Heart left ventricle (tissue), 16 donors: ENCODE measurements at regions not wholly inside any gene's neighbourhood (a gene's known extent, or its start where the extent isn't known, plus 50 kb on each side); places are given as distances from the start of the nearest gene placed in this dataset.
A peak's percentile ranks its signal among the peaks of the same experiment; 100 is the strongest.
"Not testable (repeated sequence)": the region's sequence is repeated elsewhere in the genome, so short reads cannot be mapped to it uniquely, and the experiment has no call there.

Experiments used
- ATAC-seq, 4 donors: fragments of 200-7000 bp; cut with Tn5 transposase; one replicate each; pipeline ENCODE4 v1.9.1; 2020 to 2022; ENCODE audit warnings: moderate library complexity in 4 of 4, mild to moderate bottlenecking in 3 of 4, moderate number of reproducible peaks in 1 of 4
- DNase-seq, 5 donors: peaks; one replicate each; pipeline ENCODE4 v3.0.0-alpha.2; 2020
- H3K27ac ChIP-seq, 12 donors: fragments of 200-600 bp; sonication (generic) in 4 of 12; one replicate each; pipeline versions ENCODE4 v1.5.0 to v1.8.0; 2016 to 2022; ENCODE audit warnings: mild to moderate bottlenecking in 2 of 12
- H3K27me3 ChIP-seq, 9 donors: fragments of 200-600 bp; sonication (generic) in 2 of 9; one replicate each; pipeline versions ENCODE4 v1.5.1 to v1.8.0; 2016 to 2022; ENCODE audit warnings: mild to moderate bottlenecking in 3 of 9
- H3K36me3 ChIP-seq, 9 donors: fragments of 200-600 bp; sonication (generic) in 2 of 9; one replicate each; pipeline versions ENCODE4 v1.5.0 to v1.8.0; 2018 to 2022; ENCODE audit warnings: mild to moderate bottlenecking in 2 of 9
- H3K4me1 ChIP-seq, 12 donors: fragments of 200-600 bp; sonication (generic) in 4 of 12; one replicate each; pipeline versions ENCODE4 v1.5.0 to v1.8.0; 2016 to 2022; ENCODE audit warnings: mild to moderate bottlenecking in 3 of 12
- H3K4me3 ChIP-seq, 12 donors: fragments of 200-600 bp; sonication (generic) in 4 of 12; one replicate each; pipeline versions ENCODE4 v1.5.0 to v1.8.0; 2017 to 2022; ENCODE audit warnings: mild to moderate bottlenecking in 9 of 12, moderate library complexity in 4 of 12
- H3K9me3 ChIP-seq, 12 donors: fragments of 200-600 bp; sonication (generic) in 4 of 12; one replicate each; pipeline versions ENCODE4 v1.5.0 to v1.8.0; 2016 to 2022; ENCODE audit warnings: mild to moderate bottlenecking in 1 of 12
- POLR2A ChIP-seq, 2 donors: fragments of 450-650 bp; IDR thresholded peaks; one replicate each; pipeline ENCODE4 v1.6.1; 2017; ENCODE audit warnings: antibody characterized with exemption in 2 of 2, mild to moderate bottlenecking in 2 of 2, moderate library complexity in 2 of 2
- WGBS, 4 donors: extraction: QIAGEN DNeasy Blood & Tissue Kit in 2 of 4; methylation state at CpG; one replicate each; pipeline versions ENCODE4 v1.1.5 to v1.1.7; 2013 to 2018; 5-methylcytosine and 5-hydroxymethylcytosine counted together
- intact Hi-C, 10 donors: fragments of 100-400 bp; cut with DNase I; formaldehyde crosslinking; loops; one replicate each; pipeline versions ENCODE4 v1.11.1 to v1.14.2; 2022
- TF ChIP-seq, protein P1 (sequence below), 12 donors: fragments of 200-600 bp; sonication (generic) in 4 of 12; IDR thresholded peaks; one replicate each; pipeline versions ENCODE4 v1.5.0 to v1.8.0; 2018 to 2022; ENCODE audit warnings: antibody characterized with exemption in 12 of 12, mild to moderate bottlenecking in 5 of 12
- donor health status: ischemic (EF 13 %, LVEDD 7.1; RV severe dilation, severe dysfunction).
- donor health status: healthy with polysubstance abuse.
- donor health status: DM: no; HTN: yes; CAD: no.
- donor health status: DM: no; HTN: no; CAD: no.
- donor health status: ischemic (EF 25% LVEDD 6.9; RV normal size, moderate dysfunction).
- donor health status: ischemic (EF 25% LVEDD 5.7; RV mildly dilated, moderate dysfunction).
- donor health status: healthy.
- donor health status: DM: yes; HTN: yes; CAD: no.
- donor health status: ischemic (EF 35%, LVEDD 5.7; RV mildly dilated, moderate dysfunction).
- donor health status: nonischemic (EF 11% LVEDD 7.7; RV severe dilation, severe dysfunction).
- donor health status: DM: yes; HTN: yes; CAD: no.
- donor health status: PGD.
- donor health status: ischemic (EF 29% LVEDD 5.4; RV normal size, mild dysfunction).
- donor health status: nonischemic (EF 23%, LVEDD 6.1; RV moderate dilation, normal function).

DNA sequence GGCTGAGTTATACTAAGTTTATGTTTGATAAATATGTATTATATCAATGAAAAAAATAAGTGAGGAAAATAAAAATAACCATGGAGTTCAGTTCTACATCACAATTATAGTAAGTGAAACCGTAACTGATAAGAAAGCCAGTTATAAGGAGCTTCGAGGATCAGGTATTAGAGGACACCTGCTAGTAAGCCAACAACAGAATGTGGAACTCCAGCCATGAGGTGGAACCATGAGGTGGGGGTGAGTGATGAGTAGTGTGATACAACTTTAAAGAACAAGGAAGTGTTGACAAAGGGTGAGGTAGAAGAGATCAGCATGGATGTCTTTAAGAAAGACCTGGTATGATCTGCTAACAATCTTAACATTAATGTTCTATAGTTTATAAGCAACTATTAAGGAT, 452.9 kb downstream of the GUCY1A2 start:
- H3K27ac ChIP-seq: no peak overlapping the region
- H3K36me3 ChIP-seq: no peaks in the 10 kb centered on the region
- 82 to 89% (median 85%) methylated on average over 2 of the region's 2 CpGs for WGBS, 4 donors
- intact Hi-C loops: no loop called here
- H3K4me3 ChIP-seq: no peak overlapping the region
- DNase-seq: no peak
- no peaks in the 10 kb centered on the region for H3K9me3 ChIP-seq
- no peak for ATAC-seq
- no peak for TF ChIP-seq POLR2A (IDR thresholded peaks at IDR 0.05)
- TF ChIP-seq, protein P1, sequence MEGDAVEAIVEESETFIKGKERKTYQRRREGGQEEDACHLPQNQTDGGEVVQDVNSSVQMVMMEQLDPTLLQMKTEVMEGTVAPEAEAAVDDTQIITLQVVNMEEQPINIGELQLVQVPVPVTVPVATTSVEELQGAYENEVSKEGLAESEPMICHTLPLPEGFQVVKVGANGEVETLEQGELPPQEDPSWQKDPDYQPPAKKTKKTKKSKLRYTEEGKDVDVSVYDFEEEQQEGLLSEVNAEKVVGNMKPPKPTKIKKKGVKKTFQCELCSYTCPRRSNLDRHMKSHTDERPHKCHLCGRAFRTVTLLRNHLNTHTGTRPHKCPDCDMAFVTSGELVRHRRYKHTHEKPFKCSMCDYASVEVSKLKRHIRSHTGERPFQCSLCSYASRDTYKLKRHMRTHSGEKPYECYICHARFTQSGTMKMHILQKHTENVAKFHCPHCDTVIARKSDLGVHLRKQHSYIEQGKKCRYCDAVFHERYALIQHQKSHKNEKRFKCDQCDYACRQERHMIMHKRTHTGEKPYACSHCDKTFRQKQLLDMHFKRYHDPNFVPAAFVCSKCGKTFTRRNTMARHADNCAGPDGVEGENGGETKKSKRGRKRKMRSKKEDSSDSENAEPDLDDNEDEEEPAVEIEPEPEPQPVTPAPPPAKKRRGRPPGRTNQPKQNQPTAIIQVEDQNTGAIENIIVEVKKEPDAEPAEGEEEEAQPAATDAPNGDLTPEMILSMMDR (IDR thresholded peaks at IDR 0.05): no peak
- no peaks in the 10 kb centered on the region for H3K4me1 ChIP-seq
- H3K27me3 ChIP-seq: no peaks in the 10 kb centered on the region

DNA sequence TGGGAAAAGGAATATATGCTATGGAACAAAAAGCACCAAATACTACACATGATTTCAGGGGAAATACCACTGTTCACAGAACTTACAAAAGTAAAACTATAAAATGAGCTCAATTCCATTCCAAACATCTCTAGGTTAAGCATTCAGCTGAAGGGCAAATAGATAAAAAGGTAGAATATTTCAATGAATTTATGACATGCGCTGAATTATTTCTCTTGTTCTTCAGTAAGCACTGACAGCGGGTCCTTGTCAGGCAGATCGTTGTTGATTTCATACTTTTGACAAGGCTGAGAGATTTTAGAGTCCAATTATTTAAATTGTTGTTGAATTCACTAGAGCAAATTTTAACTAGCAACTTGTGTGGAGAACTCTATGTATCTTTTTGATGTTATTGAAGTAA, 449.6 kb downstream of the GUCY1A2 start:
- TF ChIP-seq, protein P1 (IDR thresholded peaks at IDR 0.05): no peak
- no peak for TF ChIP-seq POLR2A (IDR thresholded peaks at IDR 0.05)
- DNase-seq (no peak), ATAC-seq (no peak)
- Histone ChIP-seq H3K9me3 (peaks cover 0 to 17% (median 5%) of the 10 kb centered on the region in 12 donors), H3K4me3 (no peak overlapping the region), H3K27ac (no peak overlapping the region), H3K4me1 (no peaks in the 10 kb centered on the region), H3K27me3 (no peaks in the 10 kb centered on the region), H3K36me3 (no peaks in the 10 kb centered on the region)
- WGBS, 4 donors: 90 to 96% (median 92%) methylated on average over 3 of the region's 3 CpGs
- intact Hi-C loops: no loop called here

DNA sequence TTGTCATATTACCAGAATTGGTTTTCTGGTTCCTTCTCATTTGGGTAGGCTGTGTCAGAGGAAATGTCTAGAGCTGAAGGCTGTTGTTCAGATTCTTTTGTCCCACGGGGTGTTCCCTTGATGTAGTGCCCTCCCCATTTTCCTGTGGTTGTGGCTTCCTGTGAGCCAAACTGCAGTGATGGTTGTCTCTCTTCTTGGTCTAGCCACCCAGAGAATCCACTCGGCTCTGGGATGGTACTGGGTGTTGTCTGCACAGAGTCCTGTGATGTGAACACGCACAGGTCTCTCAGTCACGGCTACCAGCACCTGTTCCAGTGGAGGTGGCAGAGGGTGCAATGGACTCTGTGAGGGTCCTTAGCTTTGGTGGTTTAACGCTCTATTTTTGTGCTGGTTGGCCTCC, 440.9 kb downstream of the GUCY1A2 start:
- WGBS, 4 donors: 82 to 89% (median 85%) methylated on average over 4 to 5 of the region's 5 CpGs
- peaks cover 0 to 41% (median 4%) of the 10 kb centered on the region in 12 donors for H3K9me3 ChIP-seq
- not testable (repeated sequence) for H3K27me3 ChIP-seq

DNA sequence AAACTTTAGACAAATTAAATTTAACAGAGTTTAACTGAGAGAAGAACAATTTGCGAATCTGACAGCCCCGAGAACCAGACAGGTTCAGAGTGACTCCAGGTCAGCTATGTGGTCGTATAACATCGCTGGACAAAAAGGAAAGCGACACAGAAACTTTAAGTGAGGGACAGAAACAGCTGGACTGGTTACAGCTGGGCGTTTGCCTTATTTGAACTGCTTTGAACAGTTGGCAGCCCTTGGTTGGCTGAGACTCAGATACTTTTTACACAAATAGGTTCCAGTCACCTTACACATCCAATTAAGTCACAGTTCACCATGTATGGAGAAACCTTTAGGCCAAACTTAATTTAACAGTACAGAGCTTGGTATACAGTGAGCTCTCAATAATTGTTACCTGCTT, 436.9 kb downstream of the GUCY1A2 start:
- intact Hi-C loops: no loop called here
- H3K36me3 ChIP-seq: no peaks in the 10 kb centered on the region
- H3K27ac ChIP-seq: no peak overlapping the region
- no peak for ATAC-seq
- TF ChIP-seq POLR2A (IDR thresholded peaks at IDR 0.05): no peak
- peaks cover 0 to 20% (median 0%) of the 10 kb centered on the region in 12 donors for H3K9me3 ChIP-seq
- no peak for DNase-seq
- no peak overlapping the region for H3K4me3 ChIP-seq
- H3K27me3 ChIP-seq: no peaks in the 10 kb centered on the region
- no peaks in the 10 kb centered on the region for H3K4me1 ChIP-seq
- 75 to 81% (median 79%) methylated on average over 6 of the region's 6 CpGs for WGBS, 4 donors

More for the DNA sequence above, 440.9 kb downstream of the GUCY1A2 start:
- H3K4me1 ChIP-seq, DNase-seq, H3K36me3 ChIP-seq, H3K27ac ChIP-seq, ATAC-seq, intact Hi-C loops, H3K4me3 ChIP-seq: not testable (repeated sequence)

DNA sequence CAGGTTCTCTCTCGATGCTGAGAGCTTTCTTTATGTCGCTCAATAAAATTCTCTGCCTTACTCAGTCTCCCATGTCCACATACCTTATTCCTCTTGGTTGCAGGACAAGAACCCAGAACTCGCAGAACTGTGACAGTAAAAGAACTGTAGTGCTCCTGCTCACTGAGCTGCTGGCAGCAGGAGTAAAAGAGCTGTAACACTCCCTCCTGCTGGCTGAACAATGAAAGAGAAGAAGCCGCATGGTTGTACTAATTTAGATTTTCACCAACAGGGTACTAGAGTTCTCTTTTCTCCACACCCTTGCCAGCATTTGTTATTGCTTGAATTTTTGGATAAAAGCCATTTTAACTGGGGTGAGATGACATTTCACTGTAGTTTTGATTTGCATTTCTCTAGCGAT, 433.2 kb downstream of the GUCY1A2 start:
- no peaks in the 10 kb centered on the region for H3K36me3 ChIP-seq
- H3K4me3 ChIP-seq: no peak overlapping the region
- ATAC-seq (no peak), DNase-seq (no peak)
- no peaks in the 10 kb centered on the region for H3K4me1 ChIP-seq
- H3K9me3 ChIP-seq: peaks cover 0 to 12% (median 0%) of the 10 kb centered on the region in 12 donors
- WGBS, 4 donors: 86 to 90% (median 89%) methylated on average over 5 of the region's 5 CpGs
- no peaks in the 10 kb centered on the region for H3K27me3 ChIP-seq
- intact Hi-C loops: no loop called here
- TF ChIP-seq, protein P1 (IDR thresholded peaks at IDR 0.05): peak in 3 of 12 donors; percentile 5 to 18 (median 6)
- no peak for TF ChIP-seq POLR2A (IDR thresholded peaks at IDR 0.05)
- H3K27ac ChIP-seq: no peak overlapping the region
